ENCODE measurements at regions not wholly inside any gene's neighbourhood (a gene's known extent, or its start where the extent isn't known, plus 50 kb on each side); places are given as distances from the start of the nearest gene placed in this dataset.
A peak's percentile ranks its signal among the peaks of the same experiment; 100 is the strongest.

DNA sequence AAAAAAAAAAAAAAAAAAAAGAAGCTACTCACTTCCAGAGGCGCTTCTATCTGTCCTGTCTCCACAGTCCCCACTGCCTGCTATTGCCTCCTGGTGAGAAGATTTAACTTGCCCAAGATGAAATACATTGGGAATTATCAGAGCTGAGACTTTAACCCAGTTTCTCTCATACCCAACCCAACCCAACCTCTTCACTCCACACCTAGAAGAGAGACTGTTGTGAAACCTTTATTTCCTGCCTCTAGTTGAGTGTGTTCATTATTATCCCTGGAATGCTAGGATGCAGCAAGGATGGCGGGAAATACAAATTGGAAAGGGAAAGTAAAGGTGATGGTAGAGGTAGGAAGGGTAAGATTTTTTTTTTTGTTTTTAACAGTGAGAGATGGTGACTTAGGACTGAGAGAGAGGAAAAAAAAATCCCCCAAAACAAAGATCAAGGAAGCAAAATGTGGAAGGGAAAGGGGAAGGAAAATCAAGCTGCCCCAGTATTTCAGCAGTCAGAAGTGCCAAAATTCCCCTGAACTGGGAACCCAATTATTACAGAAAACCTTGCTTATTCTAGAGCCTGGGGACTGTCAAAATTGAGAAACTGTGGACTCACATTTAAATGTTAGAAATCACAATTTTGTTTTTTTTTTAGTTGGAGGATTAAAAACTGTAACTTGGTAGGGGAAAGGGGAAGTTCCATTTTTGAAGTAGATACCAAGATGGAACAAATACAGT, 253.0 kb downstream of the PTTG2 start:
- 71 to 90% methylated on average over 1 to 2 of the region's 2 CpGs for WGBS, 2 donors (ENCODE audit: low coverage in 1 of 2)
- H3K27ac ChIP-seq = no peak overlapping the region
- no peak for ATAC-seq

DNA sequence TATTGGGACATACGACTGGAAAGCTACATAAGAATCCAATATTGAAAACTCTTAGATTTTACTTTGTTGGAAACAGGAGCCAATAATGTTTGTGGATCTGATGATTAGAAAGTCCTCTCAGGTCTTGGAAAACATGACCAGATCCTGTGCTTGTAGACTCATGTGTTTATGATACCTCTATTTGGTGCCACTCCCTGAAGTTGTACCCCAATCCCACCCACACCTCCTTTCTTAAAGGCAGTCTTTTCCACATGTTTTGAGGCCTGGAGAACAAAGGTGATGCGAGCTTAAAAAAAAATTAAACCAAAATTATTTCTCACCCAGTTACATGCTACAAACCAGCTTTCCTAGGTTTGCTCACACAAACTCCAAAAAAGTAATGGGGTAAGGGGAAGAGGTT, 262.7 kb downstream of the PTTG2 start:
- 74 to 92% methylated on average over 2 of the region's 2 CpGs for WGBS, 2 donors (ENCODE audit: low coverage in 1 of 2)
- Histone ChIP-seq H3K4me1 (peaks cover 0 to 15% (median 0%) of the 10 kb centered on the region in 3 donors), H3K9me3 (no peaks in the 10 kb centered on the region), H3K27me3 (no peaks in the 10 kb centered on the region), H3K4me3 (no peak overlapping the region), H3K36me3 (no peaks in the 10 kb centered on the region), H3K27ac (no peak overlapping the region)
- ATAC-seq = no peak
- TF ChIP-seq POLR2AphosphoS5 (IDR thresholded peaks at IDR 0.05) (no peak), POLR2A (IDR thresholded peaks at IDR 0.05) (no peak), EP300 (IDR thresholded peaks at IDR 0.05) (no peak)
- TF ChIP-seq, protein P1, sequence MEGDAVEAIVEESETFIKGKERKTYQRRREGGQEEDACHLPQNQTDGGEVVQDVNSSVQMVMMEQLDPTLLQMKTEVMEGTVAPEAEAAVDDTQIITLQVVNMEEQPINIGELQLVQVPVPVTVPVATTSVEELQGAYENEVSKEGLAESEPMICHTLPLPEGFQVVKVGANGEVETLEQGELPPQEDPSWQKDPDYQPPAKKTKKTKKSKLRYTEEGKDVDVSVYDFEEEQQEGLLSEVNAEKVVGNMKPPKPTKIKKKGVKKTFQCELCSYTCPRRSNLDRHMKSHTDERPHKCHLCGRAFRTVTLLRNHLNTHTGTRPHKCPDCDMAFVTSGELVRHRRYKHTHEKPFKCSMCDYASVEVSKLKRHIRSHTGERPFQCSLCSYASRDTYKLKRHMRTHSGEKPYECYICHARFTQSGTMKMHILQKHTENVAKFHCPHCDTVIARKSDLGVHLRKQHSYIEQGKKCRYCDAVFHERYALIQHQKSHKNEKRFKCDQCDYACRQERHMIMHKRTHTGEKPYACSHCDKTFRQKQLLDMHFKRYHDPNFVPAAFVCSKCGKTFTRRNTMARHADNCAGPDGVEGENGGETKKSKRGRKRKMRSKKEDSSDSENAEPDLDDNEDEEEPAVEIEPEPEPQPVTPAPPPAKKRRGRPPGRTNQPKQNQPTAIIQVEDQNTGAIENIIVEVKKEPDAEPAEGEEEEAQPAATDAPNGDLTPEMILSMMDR (IDR thresholded peaks at IDR 0.05) = no peak

More for the DNA sequence above, 253.0 kb downstream of the PTTG2 start:
- H3K27me3 ChIP-seq = no peaks in the 10 kb centered on the region
- no peaks in the 10 kb centered on the region for H3K36me3 ChIP-seq
- H3K9me3 ChIP-seq = peaks cover 0 to 8% (median 0%) of the 10 kb centered on the region in 3 donors
- peaks cover 0 to 22% (median 12%) of the 10 kb centered on the region in 3 donors for H3K4me1 ChIP-seq
- TF ChIP-seq POLR2AphosphoS5 (IDR thresholded peaks at IDR 0.05) = no peak
- TF ChIP-seq, protein P1 (IDR thresholded peaks at IDR 0.05) = no peak
- TF ChIP-seq EP300 (IDR thresholded peaks at IDR 0.05) = no peak
- no peak for TF ChIP-seq POLR2A (IDR thresholded peaks at IDR 0.05)
- H3K4me3 ChIP-seq = no peak overlapping the region

DNA sequence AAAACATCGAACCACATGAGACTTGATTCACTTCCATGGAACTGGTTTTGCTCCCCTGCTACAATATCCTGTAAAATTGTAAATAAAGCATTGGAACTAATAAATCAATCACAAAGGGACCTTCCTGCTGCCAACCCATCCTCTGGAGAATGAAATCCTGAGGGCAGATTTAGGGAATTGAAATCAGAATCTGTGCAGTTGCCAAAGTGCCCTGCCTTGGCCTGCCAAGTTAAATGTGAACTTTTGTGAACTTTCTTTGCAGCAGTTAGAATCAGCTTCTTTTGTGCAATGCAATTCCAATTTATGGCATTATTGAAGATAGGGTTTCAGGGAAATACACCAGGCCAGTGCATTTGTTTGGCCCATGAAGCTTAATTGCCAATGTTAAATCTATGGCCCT, 263.1 kb downstream of the PTTG2 start:
- Histone ChIP-seq H3K4me3 (no peak overlapping the region), H3K36me3 (no peaks in the 10 kb centered on the region), H3K27ac (no peak overlapping the region), H3K4me1 (peaks cover 0 to 15% (median 0%) of the 10 kb centered on the region in 3 donors), H3K27me3 (no peaks in the 10 kb centered on the region), H3K9me3 (no peaks in the 10 kb centered on the region)
- no peak for ATAC-seq
- TF ChIP-seq, protein P1 (IDR thresholded peaks at IDR 0.05) = no peak
- TF ChIP-seq POLR2A (IDR thresholded peaks at IDR 0.05) (no peak), POLR2AphosphoS5 (IDR thresholded peaks at IDR 0.05) (no peak), EP300 (IDR thresholded peaks at IDR 0.05) (no peak)
- 0% methylated on average over 1 of the region's 1 CpG for WGBS, 2 donors (ENCODE audit: low coverage in 1 of 2)

DNA sequence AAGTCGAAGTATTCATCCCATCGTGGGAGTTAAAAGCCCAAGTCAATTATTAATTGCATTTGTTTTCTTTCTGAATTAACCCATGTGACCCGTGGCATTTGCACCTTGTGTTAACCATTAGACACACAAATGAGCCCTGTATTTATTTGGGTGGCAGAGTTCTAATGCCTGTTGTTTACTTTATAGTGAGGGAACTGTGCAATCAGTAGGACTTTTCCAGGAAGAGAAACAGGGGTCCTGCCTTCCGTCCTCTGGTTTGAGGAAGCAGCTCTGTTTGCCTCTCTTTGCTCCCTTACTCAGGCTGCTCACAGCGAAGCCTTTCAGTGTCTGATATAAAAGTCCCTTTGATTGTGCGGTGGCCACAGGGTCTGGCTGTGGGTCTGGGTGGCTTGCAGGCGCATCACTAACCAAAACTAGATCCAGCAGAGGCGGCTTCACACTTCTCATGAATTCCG, 263.6 kb downstream of the PTTG2 start:
- WGBS, 2 donors (ENCODE audit: low coverage in 1 of 2) = 73 to 74% methylated on average over 8 to 9 of the region's 9 CpGs

More for the DNA sequence above, 263.6 kb downstream of the PTTG2 start:
- no peak for ATAC-seq
- Histone ChIP-seq H3K4me1 (peaks cover 0 to 15% (median 0%) of the 10 kb centered on the region in 3 donors), H3K4me3 (no peak overlapping the region), H3K27me3 (no peaks in the 10 kb centered on the region), H3K9me3 (no peaks in the 10 kb centered on the region), H3K27ac (peak overlapping the region in 1 of 4 donors; percentile 32), H3K36me3 (no peaks in the 10 kb centered on the region)
- TF ChIP-seq EP300 (IDR thresholded peaks at IDR 0.05) = no peak
- TF ChIP-seq POLR2AphosphoS5 (IDR thresholded peaks at IDR 0.05) = no peak
- TF ChIP-seq POLR2A (IDR thresholded peaks at IDR 0.05) = no peak
- TF ChIP-seq, protein P1 (IDR thresholded peaks at IDR 0.05) = no peak

Data from gastroesophageal sphincter (tissue), 4 donors.